IPS-20b (cell line): ENCODE measurements at regions not wholly inside any gene's neighbourhood (a gene's known extent, or its start where the extent isn't known, plus 50 kb on each side); places are given as distances from the start of the nearest gene placed in this dataset.

Source experiments
- H3K27ac ChIP-seq: one replicate; pipeline ENCODE4 v1.5.1; 2013; ENCODE audit warnings: low read length
- H3K27me3 ChIP-seq: 2 replicates; pipeline ENCODE4 v1.6.1; 2013; ENCODE audit warnings: mild to moderate bottlenecking, low read length, inconsistent platforms; ENCODE audit not compliant: insufficient read depth
- H3K36me3 ChIP-seq: 2 replicates; pipeline ENCODE4 v1.6.1; 2013; ENCODE audit warnings: low read depth, mild to moderate bottlenecking, inconsistent platforms, low read length, moderate library complexity; ENCODE audit not compliant: insufficient read depth
- H3K4me1 ChIP-seq: 2 replicates; pipeline ENCODE4 v1.6.1; 2013; ENCODE audit warnings: mild to moderate bottlenecking, control low read depth, inconsistent platforms, low read length, moderate library complexity; ENCODE audit not compliant: insufficient read depth
- H3K4me3 ChIP-seq: 2 replicates; pipeline ENCODE4 v1.5.1; 2013; ENCODE audit warnings: mild to moderate bottlenecking, low read length, inconsistent platforms
- H3K9ac ChIP-seq: 2 replicates; pipeline ENCODE4 v1.6.1; 2013; ENCODE audit warnings: low read depth, mild to moderate bottlenecking, inconsistent platforms, low read length, moderate library complexity
- H3K9me3 ChIP-seq: 2 replicates; pipeline ENCODE4 v1.6.1; 2013; ENCODE audit warnings: mild to moderate bottlenecking, low read depth, low read length, inconsistent platforms; ENCODE audit not compliant: insufficient read depth

GRCh38 chr5:62680121-62680520 lies 101.5 kb downstream of the LRRC70 start:
- no peaks in the 10 kb centered on the region for H3K27me3 ChIP-seq
- no peaks in the 10 kb centered on the region for H3K36me3 ChIP-seq
- no peak overlapping the region for H3K4me3 ChIP-seq
- H3K9me3 ChIP-seq, result peaks cover 17% of the 10 kb centered on the region
- H3K27ac ChIP-seq, result no peak overlapping the region
- H3K4me1 ChIP-seq, result no peaks in the 10 kb centered on the region
- H3K9ac ChIP-seq, result no peak overlapping the region
